Thyroid gland (tissue), 4 donors: ENCODE measurements at regions not wholly inside any gene's neighbourhood (a gene's known extent, or its start where the extent isn't known, plus 50 kb on each side); places are given as distances from the start of the nearest gene placed in this dataset.

Experiments
- CTCF ChIP-seq, 6 experiments: fragments of 200-600 bp in 3 of 6; fragments of 450-650 bp in 3 of 6; sonication (generic) in 3 of 6; IDR thresholded peaks; one replicate each; pipeline ENCODE4 v1.5.1; 2016 to 2019; ENCODE audit warnings: antibody characterized with exemption in 6 of 6, mild to moderate bottlenecking in 2 of 6, inconsistent platforms in 1 of 6, moderate library complexity in 1 of 6
- POLR2A ChIP-seq, 2 donors: fragments of 450-650 bp; IDR thresholded peaks; one replicate each; pipeline ENCODE4 v1.6.1; 2017; ENCODE audit warnings: antibody characterized with exemption in 2 of 2, mild to moderate bottlenecking in 2 of 2, moderate library complexity in 1 of 2

DNA sequence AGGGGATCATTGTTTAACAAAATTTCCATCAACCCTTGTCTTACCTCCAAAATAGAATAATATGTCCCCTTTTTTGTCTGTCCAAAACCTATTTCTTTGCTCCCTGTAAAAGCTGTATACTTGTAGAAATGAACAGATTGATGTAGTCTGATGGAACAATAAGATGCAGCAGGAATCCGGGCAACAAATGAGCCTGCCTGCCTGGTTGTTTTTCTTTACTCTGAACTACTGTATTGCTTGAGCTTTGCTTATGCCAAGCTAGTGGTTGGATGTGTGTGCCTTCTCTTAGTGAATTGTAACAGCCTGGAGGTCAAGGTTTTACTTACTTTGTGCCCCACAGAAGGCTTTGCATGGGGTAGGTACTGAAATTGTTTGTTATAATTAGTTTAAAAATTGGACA, 116.2 kb upstream of the TLL1 start:
- no peak for TF ChIP-seq CTCF (IDR thresholded peaks at IDR 0.05)
- TF ChIP-seq POLR2A (IDR thresholded peaks at IDR 0.05): no peak
